B cell (primary cell): ENCODE measurements at regions not wholly inside any gene's neighbourhood (a gene's known extent, or its start where the extent isn't known, plus 50 kb on each side); places are given as distances from the start of the nearest gene placed in this dataset.

ENCODE experiments used
- ATAC-seq: fragments of 200-7000 bp; cut with Tn5 transposase; one replicate; pipeline ENCODE4 v1.10.0; 2021; ENCODE audit warnings: low read depth, mild to moderate bottlenecking, moderate number of reproducible peaks, moderate library complexity
- CTCF ChIA-PET: fragments of 350-600 bp; sonication (Branson Sonifier 250); formaldehyde crosslinking; loops from one replicate; lab custom pipeline; 2021; ENCODE audit warnings: antibody characterized with exemption, inconsistent platforms; lab: Charles Lee
- POLR2A ChIA-PET: fragments of 350-600 bp; sonication (Branson Sonifier 250); formaldehyde crosslinking; loops from one replicate; lab custom pipeline; 2021; ENCODE audit warnings: antibody characterized with exemption; lab: Charles Lee
- DNase-seq: peaks from one replicate; pipeline ENCODE4 v3.0.0; 2013
- H2AFZ ChIP-seq: 2 replicates; pipeline ENCODE4 v1.6.1; 2012; ENCODE audit warnings: mild to moderate bottlenecking, low read depth, low read length; ENCODE audit not compliant: insufficient read depth, poor library complexity, severe bottlenecking
- H3K27ac ChIP-seq, 2 donors: 1 replicate in 1 of 2; 2 replicates in 1 of 2; pipeline ENCODE4 v1.5.1; 2012 to 2013; ENCODE audit warnings: low read length in 2 of 2, mild to moderate bottlenecking in 2 of 2, moderate library complexity in 1 of 2
- H3K27me3 ChIP-seq, 4 experiments: fragments of 200-600 bp in 1 of 4; sonication (generic) in 1 of 4; replicated peaks in 1 of 4; 1 replicate in 2 of 4; 2 replicates in 2 of 4; pipeline versions ENCODE4 v1.6.1 to v1.7.0; 2013 to 2016; ENCODE audit warnings: low read length in 3 of 4, mild to moderate bottlenecking in 2 of 4, mixed read lengths in 1 of 4, moderate library complexity in 1 of 4; ENCODE audit not compliant: insufficient read depth in 4 of 4, control insufficient read depth in 3 of 4; ENCODE audit errors: control extremely low read depth in 1 of 4
- H3K36me3 ChIP-seq, 2 experiments: replicated peaks in 1 of 2; 1 replicate in 1 of 2; 2 replicates in 1 of 2; pipeline versions ENCODE4 v1.6.1 to v1.7.1; 2013; ENCODE audit warnings: low read length in 1 of 2; ENCODE audit not compliant: insufficient read depth in 2 of 2, control insufficient read depth in 1 of 2; ENCODE audit errors: control extremely low read depth in 1 of 2, extremely low read depth in 1 of 2
- H3K4me1 ChIP-seq, 2 donors: fragments of 200-600 bp in 1 of 2; sonication (generic) in 1 of 2; 1 replicate in 1 of 2; 2 replicates in 1 of 2; pipeline versions ENCODE4 v1.5.1 to v1.6.1; 2013 to 2017; ENCODE audit warnings: low read length in 2 of 2; ENCODE audit not compliant: control insufficient read depth in 2 of 2, insufficient read depth in 2 of 2
- H3K4me2 ChIP-seq: replicated peaks from 2 replicates; pipeline ENCODE3; 2012; ENCODE audit warnings: mild to moderate bottlenecking, low read depth, low read length; ENCODE audit not compliant: poor library complexity, severe bottlenecking
- H3K4me3 ChIP-seq, 5 experiments: fragments of 200-600 bp in 1 of 5; sonication (generic) in 1 of 5; 1 replicate in 3 of 5; 2 replicates in 2 of 5; pipeline versions ENCODE4 v1.5.1 to v1.7.0; 2011 to 2016; ENCODE audit warnings: low read length in 4 of 5, mild to moderate bottlenecking in 4 of 5, low read depth in 2 of 5, control low read depth in 1 of 5, moderate library complexity in 1 of 5; ENCODE audit not compliant: insufficient read depth in 1 of 5; ENCODE audit errors: control extremely low read depth in 1 of 5, extremely low read depth in 1 of 5
- H3K79me2 ChIP-seq: fragments of 200-600 bp; sonication (generic); one replicate; pipeline ENCODE4 v1.6.0; 2016; ENCODE audit warnings: low read length; ENCODE audit not compliant: control insufficient read depth, insufficient read depth
- H3K9ac ChIP-seq: fragments of 200-600 bp; sonication (generic); 2 replicates; pipeline ENCODE4 v1.6.1; 2017; ENCODE audit warnings: mild to moderate bottlenecking, low read length, moderate library complexity
- H3K9me3 ChIP-seq, 3 donors: one replicate each; pipeline versions ENCODE4 v1.6.1 to v1.7.1; 2013; ENCODE audit warnings: low read length in 2 of 3; ENCODE audit not compliant: control insufficient read depth in 2 of 3, insufficient read depth in 1 of 3; ENCODE audit errors: control extremely low read depth in 1 of 3
- H4K20me1 ChIP-seq: 2 replicates; pipeline ENCODE4 v1.6.0; 2012; ENCODE audit warnings: mild to moderate bottlenecking, low read length; ENCODE audit not compliant: insufficient read depth, control insufficient read depth, poor library complexity, severe bottlenecking
- H3K27ac Mint-ChIP-seq: one replicate; pipeline ENCODE4 v1.8.0; 2021; ENCODE audit warnings: mixed read lengths
- H3K27me3 Mint-ChIP-seq: one replicate; pipeline ENCODE4 v1.8.0; 2021; ENCODE audit warnings: mixed read lengths
- H3K4me1 Mint-ChIP-seq: one replicate; pipeline ENCODE4 v1.8.0; 2021; ENCODE audit warnings: mixed read lengths
- H3K4me3 Mint-ChIP-seq: one replicate; pipeline ENCODE4 v1.8.0; 2021; ENCODE audit warnings: mixed read lengths
- H3K9me3 Mint-ChIP-seq: one replicate; pipeline ENCODE4 v1.8.0; 2022; ENCODE audit warnings: mixed read lengths; ENCODE audit not compliant: insufficient read depth
- CTCF ChIP-seq: fragments of 200-600 bp; IDR thresholded peaks from one replicate; pipeline ENCODE4 v1.8.0; 2022; ENCODE audit warnings: antibody characterized with exemption, mild to moderate bottlenecking
- EZH2 ChIP-seq: IDR thresholded peaks from 2 replicates; pipeline ENCODE4 v1.6.1; 2012; ENCODE audit warnings: borderline replicate concordance, low read depth, mild to moderate bottlenecking, moderate library complexity, low read length; ENCODE audit not compliant: insufficient read depth, poor library complexity, severe bottlenecking
- WGBS: methylation state at CpG from one replicate; pipeline ENCODE4 v1.1.5; 2013; ENCODE audit warnings: missing lambda C conversion rate; ENCODE audit not compliant: insufficient coverage; 5-methylcytosine and 5-hydroxymethylcytosine counted together
- intact Hi-C: fragments of 100-400 bp; cut with micrococcal nuclease; formaldehyde crosslinking; loops from one replicate; pipeline ENCODE4 v1.10.0; 2022

GRCh38 chr1:29896791-29897714 lies 660.7 kb downstream of the PTPRU start:
- ATAC-seq (no peak), DNase-seq (no peak)
- H3K4me3 Mint-ChIP-seq: no peak overlapping the region
- CTCF ChIA-PET: interaction anchor here (0.5 kb wide), 1 partner anchor 1127 kb away, joined by 4 read pairs; no protein-coding TSS in a partner anchor
- peaks cover 0 to 3% (median 0%) of the 10 kb centered on the region in 3 donors for H3K9me3 ChIP-seq
- no peak overlapping the region for H3K27ac ChIP-seq
- WGBS: 46% methylated on average over 6 of the region's 12 CpGs
- no peaks in the 10 kb centered on the region for H3K36me3 ChIP-seq
- H2AFZ ChIP-seq: no peak overlapping the region
- POLR2A ChIA-PET: no interaction called here
- no peaks in the 10 kb centered on the region for H3K4me1 Mint-ChIP-seq
- H3K79me2 ChIP-seq: no peaks in the 10 kb centered on the region
- H3K4me2 ChIP-seq: no peak overlapping the region
- no peak for TF ChIP-seq CTCF
- TF ChIP-seq EZH2: no peak
- no peaks in the 10 kb centered on the region for H4K20me1 ChIP-seq
- no peak overlapping the region for H3K9ac ChIP-seq
- H3K27ac Mint-ChIP-seq: no peak overlapping the region
- no peaks in the 10 kb centered on the region for H3K9me3 Mint-ChIP-seq
- intact Hi-C loops: no loop called here
- no peak overlapping the region for H3K4me3 ChIP-seq
- H3K4me1 ChIP-seq: no peaks in the 10 kb centered on the region
- H3K27me3 Mint-ChIP-seq: peaks cover 29% of the 10 kb centered on the region
- H3K27me3 ChIP-seq: no peaks in the 10 kb centered on the region

- Histone ChIP-seq H3K4me2 (no peak overlapping the region), H3K9me3 (peaks cover 0 to 3% (median 0%) of the 10 kb centered on the region in 3 donors), H4K20me1 (no peaks in the 10 kb centered on the region), H3K9ac (no peak overlapping the region), H3K27me3 (no peaks in the 10 kb centered on the region), H3K27ac (no peak overlapping the region), H3K4me3 (no peak overlapping the region), H3K36me3 (no peaks in the 10 kb centered on the region), H3K4me1 (no peaks in the 10 kb centered on the region), H3K79me2 (no peaks in the 10 kb centered on the region), H2AFZ (no peak overlapping the region)
- H3K9me3 Mint-ChIP-seq: no peaks in the 10 kb centered on the region
- no peak overlapping the region for H3K4me3 Mint-ChIP-seq
- ATAC-seq (no peak), DNase-seq (no peak)
- no peaks in the 10 kb centered on the region for H3K4me1 Mint-ChIP-seq
- ChIA-PET CTCF (no interaction called here), POLR2A (no interaction called here)
- intact Hi-C loops: no loop called here
- TF ChIP-seq CTCF: no peak
- TF ChIP-seq EZH2: no peak
- 100% methylated on average over 3 of the region's 3 CpGs for WGBS
- peaks cover 29% of the 10 kb centered on the region for H3K27me3 Mint-ChIP-seq
- H3K27ac Mint-ChIP-seq: no peak overlapping the region
Observed at GRCh38 chr1:29896300-29896699, 660.0 kb downstream of the PTPRU start.
